Smooth muscle cell (in vitro differentiated cells): ENCODE measurements at regions not wholly inside any gene's neighbourhood (a gene's known extent, or its start where the extent isn't known, plus 50 kb on each side); places are given as distances from the start of the nearest gene placed in this dataset.

Experiments
- DNase-seq: peaks from one replicate; lab custom pipeline; 2025; ENCODE audit not compliant: unreplicated experiment; lab: John Stamatoyannopoulos, UW
- H2AFZ ChIP-seq: fragments of 200-600 bp; sonication (generic); 2 replicates; pipeline ENCODE4 v1.6.0; 2016; ENCODE audit warnings: antibody characterized with exemption, low read depth, mild to moderate bottlenecking
- H3F3A ChIP-seq: fragments of 200-600 bp; sonication (generic); 2 replicates; pipeline ENCODE4 v1.6.0; 2017; ENCODE audit warnings: antibody characterized with exemption, low read depth
- H3K27ac ChIP-seq: fragments of 200-600 bp; sonication (generic); 2 replicates; pipeline ENCODE4 v1.5.1; 2016; ENCODE audit warnings: low read depth, mild to moderate bottlenecking
- H3K27me3 ChIP-seq: fragments of 200-600 bp; sonication (generic); 2 replicates; pipeline ENCODE4 v1.6.1; 2016; ENCODE audit warnings: low read depth, mild to moderate bottlenecking
- H3K36me3 ChIP-seq: fragments of 200-600 bp; sonication (generic); 2 replicates; pipeline ENCODE4 v1.5.1; 2016; ENCODE audit warnings: low read depth
- H3K4me1 ChIP-seq: fragments of 200-600 bp; sonication (generic); 2 replicates; pipeline ENCODE4 v1.5.1; 2016; ENCODE audit warnings: low read depth
- H3K4me2 ChIP-seq: fragments of 200-600 bp; sonication (generic); 2 replicates; pipeline ENCODE4 v1.6.0; 2016; ENCODE audit warnings: mild to moderate bottlenecking
- H3K4me3 ChIP-seq: fragments of 200-600 bp; sonication (generic); 2 replicates; pipeline ENCODE4 v1.5.1; 2016; ENCODE audit warnings: mild to moderate bottlenecking
- H3K79me2 ChIP-seq: fragments of 200-600 bp; sonication (generic); 2 replicates; pipeline ENCODE4 v1.6.0; 2016; ENCODE audit warnings: low read depth, mild to moderate bottlenecking
- H3K9ac ChIP-seq: fragments of 200-600 bp; sonication (generic); 2 replicates; pipeline ENCODE4 v1.6.0; 2016; ENCODE audit warnings: low read depth
- H3K9me3 ChIP-seq: fragments of 200-600 bp; sonication (generic); replicated peaks from 2 replicates; pipeline ENCODE4 v1.5.1; 2016; ENCODE audit warnings: low read depth
- H4K20me1 ChIP-seq: fragments of 200-600 bp; sonication (generic); 2 replicates; pipeline ENCODE4 v1.6.0; 2016; ENCODE audit warnings: low read depth
- WGBS: methylation state at CpG from one replicate; pipeline ENCODE4 v1.1.7; 2016; ENCODE audit warnings: low lambda C conversion rate; 5-methylcytosine and 5-hydroxymethylcytosine counted together
- TF ChIP-seq, protein P1 (sequence below): fragments of 200-600 bp; sonication (generic); IDR thresholded peaks from 2 replicates; pipeline ENCODE4 v1.5.1; 2017; ENCODE audit warnings: borderline replicate concordance, mild to moderate bottlenecking, antibody characterized with exemption; ENCODE audit not compliant: insufficient read depth, poor library complexity, severe bottlenecking

DNA sequence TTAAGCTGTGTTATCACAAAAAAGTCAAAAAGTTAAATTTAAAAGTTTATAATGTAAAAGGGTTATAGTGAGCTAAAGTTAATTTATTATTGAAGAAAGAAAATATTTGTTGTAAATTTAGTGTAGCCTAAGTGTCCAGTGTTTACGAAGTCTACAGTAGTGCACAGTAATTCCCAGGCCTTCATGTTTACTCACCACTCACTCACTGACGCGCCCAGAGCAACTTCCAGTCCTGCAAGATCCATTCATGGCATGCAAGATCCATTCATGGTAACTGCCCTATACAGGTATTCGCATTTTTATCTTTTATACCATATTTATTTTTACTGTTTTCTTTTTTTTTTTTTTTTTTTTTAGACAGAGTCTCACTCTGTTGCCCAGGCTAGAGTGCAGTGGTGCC lies 69.5 kb downstream of the TPRA1 start:
- no peak overlapping the region for H3K9ac ChIP-seq
- H3K79me2 ChIP-seq = no peaks in the 10 kb centered on the region
- H2AFZ ChIP-seq = no peak overlapping the region
- DNase-seq = no peak
- H3K9me3 ChIP-seq = no peaks in the 10 kb centered on the region
- no peak overlapping the region for H3K4me2 ChIP-seq
- no peaks in the 10 kb centered on the region for H3K4me1 ChIP-seq
- 87% methylated on average over 4 of the region's 4 CpGs for WGBS
- no peaks in the 10 kb centered on the region for H3F3A ChIP-seq
- no peak overlapping the region for H3K4me3 ChIP-seq
- no peak overlapping the region for H3K27ac ChIP-seq
- H4K20me1 ChIP-seq = no peaks in the 10 kb centered on the region
- H3K36me3 ChIP-seq = no peaks in the 10 kb centered on the region
- TF ChIP-seq, protein P1, sequence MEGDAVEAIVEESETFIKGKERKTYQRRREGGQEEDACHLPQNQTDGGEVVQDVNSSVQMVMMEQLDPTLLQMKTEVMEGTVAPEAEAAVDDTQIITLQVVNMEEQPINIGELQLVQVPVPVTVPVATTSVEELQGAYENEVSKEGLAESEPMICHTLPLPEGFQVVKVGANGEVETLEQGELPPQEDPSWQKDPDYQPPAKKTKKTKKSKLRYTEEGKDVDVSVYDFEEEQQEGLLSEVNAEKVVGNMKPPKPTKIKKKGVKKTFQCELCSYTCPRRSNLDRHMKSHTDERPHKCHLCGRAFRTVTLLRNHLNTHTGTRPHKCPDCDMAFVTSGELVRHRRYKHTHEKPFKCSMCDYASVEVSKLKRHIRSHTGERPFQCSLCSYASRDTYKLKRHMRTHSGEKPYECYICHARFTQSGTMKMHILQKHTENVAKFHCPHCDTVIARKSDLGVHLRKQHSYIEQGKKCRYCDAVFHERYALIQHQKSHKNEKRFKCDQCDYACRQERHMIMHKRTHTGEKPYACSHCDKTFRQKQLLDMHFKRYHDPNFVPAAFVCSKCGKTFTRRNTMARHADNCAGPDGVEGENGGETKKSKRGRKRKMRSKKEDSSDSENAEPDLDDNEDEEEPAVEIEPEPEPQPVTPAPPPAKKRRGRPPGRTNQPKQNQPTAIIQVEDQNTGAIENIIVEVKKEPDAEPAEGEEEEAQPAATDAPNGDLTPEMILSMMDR = no peak
- peaks cover 5% of the 10 kb centered on the region for H3K27me3 ChIP-seq

DNA sequence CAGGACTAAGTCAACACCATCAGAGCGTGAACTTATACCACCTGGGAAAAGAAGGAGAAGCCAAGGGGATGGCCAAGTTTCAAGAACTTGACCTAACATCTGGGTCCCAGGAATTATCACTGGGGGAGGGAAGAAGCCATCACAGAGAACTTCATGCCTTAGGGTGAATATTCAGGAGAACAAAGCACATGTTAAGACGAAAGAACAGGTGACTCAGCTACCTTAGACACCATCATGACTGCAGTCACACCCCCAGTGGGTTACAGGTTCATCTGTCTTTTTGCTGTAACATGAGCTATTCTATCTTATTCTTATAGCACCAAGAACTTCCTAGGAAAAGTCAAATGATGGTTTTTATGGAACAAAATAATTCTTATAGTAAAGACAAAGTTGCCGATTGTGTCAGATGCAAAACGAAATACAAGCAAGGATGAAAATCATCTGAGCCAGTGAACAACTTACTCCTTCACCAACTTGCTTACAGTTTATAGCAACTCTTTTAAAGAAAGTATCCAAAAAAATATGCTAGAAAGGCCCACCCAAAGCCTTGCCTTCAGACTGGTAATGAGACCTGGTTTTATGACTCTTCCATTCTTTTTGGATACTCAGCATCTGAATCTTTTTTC lies 72.0 kb downstream of the TPRA1 start:
- H3F3A ChIP-seq = no peaks in the 10 kb centered on the region
- TF ChIP-seq, protein P1 = no peak
- DNase-seq = no peak
- no peak overlapping the region for H3K9ac ChIP-seq
- no peaks in the 10 kb centered on the region for H3K9me3 ChIP-seq
- no peak overlapping the region for H3K4me3 ChIP-seq
- peaks cover 5% of the 10 kb centered on the region for H3K27me3 ChIP-seq
- H2AFZ ChIP-seq = no peak overlapping the region
- no peak overlapping the region for H3K27ac ChIP-seq
- H3K4me1 ChIP-seq = no peaks in the 10 kb centered on the region
- H3K4me2 ChIP-seq = no peak overlapping the region
- H3K36me3 ChIP-seq = no peaks in the 10 kb centered on the region
- no peaks in the 10 kb centered on the region for H3K79me2 ChIP-seq
- no peaks in the 10 kb centered on the region for H4K20me1 ChIP-seq
- 86% methylated on average over 4 of the region's 4 CpGs for WGBS

DNA sequence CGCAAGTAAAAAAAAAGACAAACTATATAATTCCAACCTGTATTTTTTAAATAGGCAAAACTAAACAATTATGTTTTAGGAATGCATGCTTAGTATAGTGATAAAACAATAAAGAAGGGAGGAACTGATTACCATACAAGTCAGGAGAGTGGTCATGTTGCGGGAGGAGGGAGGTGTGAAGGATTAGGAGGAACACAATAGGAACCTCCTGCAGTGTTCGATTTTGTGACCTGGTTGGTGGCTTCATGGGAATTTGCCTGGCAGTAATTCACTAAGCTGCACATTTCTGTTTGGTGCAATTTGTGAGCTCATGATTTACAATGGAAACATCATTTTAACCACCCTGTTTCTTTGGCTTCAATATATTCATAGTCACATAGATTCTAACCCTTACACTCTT lies 78.3 kb downstream of the TPRA1 start:
- H4K20me1 ChIP-seq = no peaks in the 10 kb centered on the region
- H3K9ac ChIP-seq = no peak overlapping the region
- H2AFZ ChIP-seq = no peak overlapping the region
- WGBS = 72% methylated on average over 3 of the region's 3 CpGs
- peaks cover 3% of the 10 kb centered on the region for H3K27me3 ChIP-seq
- H3K4me1 ChIP-seq = no peaks in the 10 kb centered on the region
- H3K36me3 ChIP-seq = no peaks in the 10 kb centered on the region
- no peak overlapping the region for H3K27ac ChIP-seq
- no peaks in the 10 kb centered on the region for H3F3A ChIP-seq
- TF ChIP-seq, protein P1 = no peak
- DNase-seq = no peak
- H3K79me2 ChIP-seq = no peaks in the 10 kb centered on the region
- H3K4me2 ChIP-seq = no peak overlapping the region
- H3K9me3 ChIP-seq = no peaks in the 10 kb centered on the region
- H3K4me3 ChIP-seq = no peak overlapping the region

DNA sequence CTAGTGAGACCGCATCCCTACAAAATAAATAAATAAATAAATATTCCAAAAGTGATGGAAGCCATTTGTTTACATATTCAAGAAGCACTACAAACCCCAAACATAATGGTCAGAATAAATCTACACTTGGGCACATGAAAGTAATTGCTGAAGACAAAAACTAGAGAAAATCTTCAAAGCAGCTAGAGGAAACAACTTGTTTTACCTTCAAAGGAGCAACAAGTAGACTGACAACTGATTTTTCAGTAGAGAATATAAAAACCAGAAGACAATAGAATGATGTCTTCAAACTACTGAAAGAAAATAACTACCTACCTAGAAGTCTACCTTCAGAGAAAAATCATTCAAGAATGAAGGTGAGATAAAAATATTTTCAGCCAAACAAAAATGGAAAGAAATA lies 89.4 kb downstream of the TPRA1 start:
- Histone ChIP-seq H3K36me3 (peaks cover 3% of the 10 kb centered on the region), H4K20me1 (no peaks in the 10 kb centered on the region), H3K9ac (no peak overlapping the region), H3K9me3 (no peaks in the 10 kb centered on the region), H3K27me3 (no peaks in the 10 kb centered on the region), H3K79me2 (no peaks in the 10 kb centered on the region), H3K4me3 (no peak overlapping the region), H3K4me1 (no peaks in the 10 kb centered on the region), H2AFZ (no peak overlapping the region), H3K27ac (no peak overlapping the region), H3K4me2 (no peak overlapping the region), H3F3A (no peaks in the 10 kb centered on the region)
- 77% methylated on average over 1 of the region's 1 CpG for WGBS
- no peak for DNase-seq
- TF ChIP-seq, protein P1 = no peak
